Cardiac fibroblast (primary cell): ENCODE measurements at regions not wholly inside any gene's neighbourhood (a gene's known extent, or its start where the extent isn't known, plus 50 kb on each side); places are given as distances from the start of the nearest gene placed in this dataset.

Experiments
- DNase-seq, 2 donors: peaks; one replicate each; pipeline versions ENCODE4 v3.0.0 to v3.0.0-alpha.2; 2010; ENCODE audit warnings: low read depth in 2 of 2
- H3K4me3 ChIP-seq, 2 donors: replicated peaks in 1 of 2; 1 replicate in 1 of 2; 2 replicates in 1 of 2; pipeline ENCODE4 v1.5.1; 2011; ENCODE audit warnings: low read depth in 2 of 2, low read length in 2 of 2, mild to moderate bottlenecking in 2 of 2, moderate library complexity in 1 of 2
- CTCF ChIP-seq: IDR thresholded peaks from one replicate; pipeline ENCODE4 v1.5.1; 2011; ENCODE audit warnings: low read depth, mild to moderate bottlenecking, low read length, inconsistent platforms

- H3K4me3 ChIP-seq = no peak overlapping the region
- no peak for TF ChIP-seq CTCF
- DNase-seq = no peak
Measured at GRCh38 chr10:31749301-31749700, 179.3 kb downstream of the ARHGAP12 start.

- H3K4me3 ChIP-seq = no peak overlapping the region
- peak; percentile 65 to 96 for DNase-seq
- TF ChIP-seq CTCF = no peak
Measured at GRCh38 chr10:31745612-31746376, 182.8 kb downstream of the ARHGAP12 start.

- no peak for DNase-seq
- no peak for TF ChIP-seq CTCF
- H3K4me3 ChIP-seq = no peak overlapping the region
Measured at GRCh38 chr10:31744025-31744424, 184.6 kb downstream of the ARHGAP12 start.

- H3K4me3 ChIP-seq = no peak overlapping the region
- no peak for DNase-seq
- TF ChIP-seq CTCF = no peak
Measured at GRCh38 chr10:31742255-31742654, 186.4 kb downstream of the ARHGAP12 start.

- no peak for DNase-seq
- no peak for TF ChIP-seq CTCF
- no peak overlapping the region for H3K4me3 ChIP-seq
Measured at GRCh38 chr10:31741473-31741872, 187.2 kb downstream of the ARHGAP12 start.

- H3K4me3 ChIP-seq = no peak overlapping the region
- TF ChIP-seq CTCF = no peak
- DNase-seq = peak; percentile 31 to 80
Measured at GRCh38 chr10:31739711-31740110, 188.9 kb downstream of the ARHGAP12 start.

- TF ChIP-seq CTCF = no peak
- H3K4me3 ChIP-seq = no peak overlapping the region
- DNase-seq = no peak
Measured at GRCh38 chr10:31739146-31739545, 189.5 kb downstream of the ARHGAP12 start.
